GM12878 (cell line): ENCODE measurements at regions not wholly inside any gene's neighbourhood (a gene's known extent, or its start where the extent isn't known, plus 50 kb on each side); places are given as distances from the start of the nearest gene placed in this dataset.

ENCODE experiments used
- BACH1 ChIP-seq: fragments of 450-650 bp; IDR thresholded peaks from 2 replicates; pipeline ENCODE4 v1.6.1; 2017; ENCODE audit warnings: mild to moderate bottlenecking, borderline replicate concordance
- CBX3 ChIP-seq: fragments of 200-600 bp; sonication (generic); IDR thresholded peaks from 2 replicates; pipeline ENCODE4 v1.6.1; 2016; ENCODE audit warnings: low read depth, borderline replicate concordance
- CEBPB ChIP-seq, 2 experiments: fragments of 150-350 bp in 1 of 2; IDR thresholded peaks; 2 replicates each; pipeline ENCODE4 v1.6.1; 2012 to 2014; ENCODE audit warnings: low read depth in 2 of 2, low read length in 2 of 2, borderline replicate concordance in 1 of 2, inconsistent platforms in 1 of 2
- CHD1 ChIP-seq: IDR thresholded peaks from 2 replicates; pipeline ENCODE4 v1.6.1; 2012; ENCODE audit warnings: low read depth, low read length, improper control_type of control experiment
- EP300 ChIP-seq, 2 experiments: fragments of 150-350 bp in 1 of 2; IDR thresholded peaks; 2 replicates each; pipeline ENCODE4 v1.6.1; 2011 to 2012; ENCODE audit warnings: low read depth in 2 of 2, low read length in 2 of 2, borderline replicate concordance in 1 of 2, improper control_type of control experiment in 1 of 2, inconsistent platforms in 1 of 2; ENCODE audit not compliant: control insufficient read depth in 1 of 2
- JUNB ChIP-seq: IDR thresholded peaks from 2 replicates; pipeline ENCODE4 v1.6.1; 2016; ENCODE audit warnings: antibody characterized with exemption, mild to moderate bottlenecking
- MYB ChIP-seq: fragments of 150-350 bp; IDR thresholded peaks from 2 replicates; pipeline ENCODE4 v1.6.1; 2014; ENCODE audit warnings: mild to moderate bottlenecking, low read depth, low read length, borderline replicate concordance
- TCF7 ChIP-seq: IDR thresholded peaks from 2 replicates; pipeline ENCODE4 v1.6.1; 2014; ENCODE audit warnings: antibody characterized with exemption, borderline replicate concordance
- TF ChIP-seq, protein P1 (sequence below): fragments of 450-650 bp; IDR thresholded peaks from 2 replicates; pipeline ENCODE4 v1.6.1; 2017; ENCODE audit warnings: mild to moderate bottlenecking, moderate library complexity
- TF ChIP-seq, protein P2 (sequence below): fragments of 450-650 bp; IDR thresholded peaks from 2 replicates; pipeline ENCODE4 v1.6.1; 2017; ENCODE audit warnings: antibody characterized with exemption, mild to moderate bottlenecking, moderate library complexity
- TF ChIP-seq, protein P3 (sequence below): fragments of 450-650 bp; formaldehyde crosslinking; IDR thresholded peaks from 2 replicates; pipeline ENCODE4 v1.4.0; 2020; ENCODE audit warnings: mild to moderate bottlenecking, moderate library complexity

DNA sequence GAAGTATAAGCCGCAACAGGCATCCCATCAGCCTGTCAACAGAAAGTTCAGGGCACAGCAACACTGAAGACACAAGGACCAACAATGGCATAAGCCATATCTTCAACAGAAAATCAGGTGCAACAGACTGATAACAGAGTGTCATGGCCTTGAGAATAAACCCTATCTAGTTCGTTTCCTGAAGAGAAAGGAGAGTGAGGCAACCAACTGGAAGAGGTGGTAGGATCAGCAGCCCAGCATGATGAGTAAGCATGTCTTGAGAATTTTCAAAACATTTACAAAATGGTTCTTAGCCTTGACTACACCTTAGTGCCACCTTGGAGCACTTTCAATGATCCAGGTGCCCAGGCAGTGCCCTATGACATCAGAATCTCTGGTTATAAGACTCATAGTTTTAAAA lies 290.2 kb upstream of the SEMA3C start (continued):
- TF ChIP-seq, protein P1, sequence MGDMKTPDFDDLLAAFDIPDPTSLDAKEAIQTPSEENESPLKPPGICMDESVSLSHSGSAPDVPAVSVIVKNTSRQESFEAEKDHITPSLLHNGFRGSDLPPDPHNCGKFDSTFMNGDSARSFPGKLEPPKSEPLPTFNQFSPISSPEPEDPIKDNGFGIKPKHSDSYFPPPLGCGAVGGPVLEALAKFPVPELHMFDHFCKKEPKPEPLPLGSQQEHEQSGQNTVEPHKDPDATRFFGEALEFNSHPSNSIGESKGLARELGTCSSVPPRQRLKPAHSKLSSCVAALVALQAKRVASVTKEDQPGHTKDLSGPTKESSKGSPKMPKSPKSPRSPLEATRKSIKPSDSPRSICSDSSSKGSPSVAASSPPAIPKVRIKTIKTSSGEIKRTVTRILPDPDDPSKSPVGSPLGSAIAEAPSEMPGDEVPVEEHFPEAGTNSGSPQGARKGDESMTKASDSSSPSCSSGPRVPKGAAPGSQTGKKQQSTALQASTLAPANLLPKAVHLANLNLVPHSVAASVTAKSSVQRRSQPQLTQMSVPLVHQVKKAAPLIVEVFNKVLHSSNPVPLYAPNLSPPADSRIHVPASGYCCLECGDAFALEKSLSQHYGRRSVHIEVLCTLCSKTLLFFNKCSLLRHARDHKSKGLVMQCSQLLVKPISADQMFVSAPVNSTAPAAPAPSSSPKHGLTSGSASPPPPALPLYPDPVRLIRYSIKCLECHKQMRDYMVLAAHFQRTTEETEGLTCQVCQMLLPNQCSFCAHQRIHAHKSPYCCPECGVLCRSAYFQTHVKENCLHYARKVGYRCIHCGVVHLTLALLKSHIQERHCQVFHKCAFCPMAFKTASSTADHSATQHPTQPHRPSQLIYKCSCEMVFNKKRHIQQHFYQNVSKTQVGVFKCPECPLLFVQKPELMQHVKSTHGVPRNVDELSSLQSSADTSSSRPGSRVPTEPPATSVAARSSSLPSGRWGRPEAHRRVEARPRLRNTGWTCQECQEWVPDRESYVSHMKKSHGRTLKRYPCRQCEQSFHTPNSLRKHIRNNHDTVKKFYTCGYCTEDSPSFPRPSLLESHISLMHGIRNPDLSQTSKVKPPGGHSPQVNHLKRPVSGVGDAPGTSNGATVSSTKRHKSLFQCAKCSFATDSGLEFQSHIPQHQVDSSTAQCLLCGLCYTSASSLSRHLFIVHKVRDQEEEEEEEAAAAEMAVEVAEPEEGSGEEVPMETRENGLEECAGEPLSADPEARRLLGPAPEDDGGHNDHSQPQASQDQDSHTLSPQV: no peak
- TF ChIP-seq, protein P2, sequence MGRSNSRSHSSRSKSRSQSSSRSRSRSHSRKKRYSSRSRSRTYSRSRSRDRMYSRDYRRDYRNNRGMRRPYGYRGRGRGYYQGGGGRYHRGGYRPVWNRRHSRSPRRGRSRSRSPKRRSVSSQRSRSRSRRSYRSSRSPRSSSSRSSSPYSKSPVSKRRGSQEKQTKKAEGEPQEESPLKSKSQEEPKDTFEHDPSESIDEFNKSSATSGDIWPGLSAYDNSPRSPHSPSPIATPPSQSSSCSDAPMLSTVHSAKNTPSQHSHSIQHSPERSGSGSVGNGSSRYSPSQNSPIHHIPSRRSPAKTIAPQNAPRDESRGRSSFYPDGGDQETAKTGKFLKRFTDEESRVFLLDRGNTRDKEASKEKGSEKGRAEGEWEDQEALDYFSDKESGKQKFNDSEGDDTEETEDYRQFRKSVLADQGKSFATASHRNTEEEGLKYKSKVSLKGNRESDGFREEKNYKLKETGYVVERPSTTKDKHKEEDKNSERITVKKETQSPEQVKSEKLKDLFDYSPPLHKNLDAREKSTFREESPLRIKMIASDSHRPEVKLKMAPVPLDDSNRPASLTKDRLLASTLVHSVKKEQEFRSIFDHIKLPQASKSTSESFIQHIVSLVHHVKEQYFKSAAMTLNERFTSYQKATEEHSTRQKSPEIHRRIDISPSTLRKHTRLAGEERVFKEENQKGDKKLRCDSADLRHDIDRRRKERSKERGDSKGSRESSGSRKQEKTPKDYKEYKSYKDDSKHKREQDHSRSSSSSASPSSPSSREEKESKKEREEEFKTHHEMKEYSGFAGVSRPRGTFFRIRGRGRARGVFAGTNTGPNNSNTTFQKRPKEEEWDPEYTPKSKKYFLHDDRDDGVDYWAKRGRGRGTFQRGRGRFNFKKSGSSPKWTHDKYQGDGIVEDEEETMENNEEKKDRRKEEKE: no peak
- TF ChIP-seq JUNB (no peak), CHD1 (no peak), TCF7 (no peak), CEBPB (IDR thresholded peaks at IDR 0.05; ENCODE audit: borderline replicate concordance in 1 of 2, low read depth in 2 of 2, low read length in 2 of 2) (no peak), CBX3 (no peak), BACH1 (no peak), MYB (no peak), EP300 (IDR thresholded peaks at IDR 0.05; ENCODE audit: borderline replicate concordance in 1 of 2, control insufficient read depth in 1 of 2, low read depth in 2 of 2, low read length in 2 of 2) (no peak)
- TF ChIP-seq, protein P3, sequence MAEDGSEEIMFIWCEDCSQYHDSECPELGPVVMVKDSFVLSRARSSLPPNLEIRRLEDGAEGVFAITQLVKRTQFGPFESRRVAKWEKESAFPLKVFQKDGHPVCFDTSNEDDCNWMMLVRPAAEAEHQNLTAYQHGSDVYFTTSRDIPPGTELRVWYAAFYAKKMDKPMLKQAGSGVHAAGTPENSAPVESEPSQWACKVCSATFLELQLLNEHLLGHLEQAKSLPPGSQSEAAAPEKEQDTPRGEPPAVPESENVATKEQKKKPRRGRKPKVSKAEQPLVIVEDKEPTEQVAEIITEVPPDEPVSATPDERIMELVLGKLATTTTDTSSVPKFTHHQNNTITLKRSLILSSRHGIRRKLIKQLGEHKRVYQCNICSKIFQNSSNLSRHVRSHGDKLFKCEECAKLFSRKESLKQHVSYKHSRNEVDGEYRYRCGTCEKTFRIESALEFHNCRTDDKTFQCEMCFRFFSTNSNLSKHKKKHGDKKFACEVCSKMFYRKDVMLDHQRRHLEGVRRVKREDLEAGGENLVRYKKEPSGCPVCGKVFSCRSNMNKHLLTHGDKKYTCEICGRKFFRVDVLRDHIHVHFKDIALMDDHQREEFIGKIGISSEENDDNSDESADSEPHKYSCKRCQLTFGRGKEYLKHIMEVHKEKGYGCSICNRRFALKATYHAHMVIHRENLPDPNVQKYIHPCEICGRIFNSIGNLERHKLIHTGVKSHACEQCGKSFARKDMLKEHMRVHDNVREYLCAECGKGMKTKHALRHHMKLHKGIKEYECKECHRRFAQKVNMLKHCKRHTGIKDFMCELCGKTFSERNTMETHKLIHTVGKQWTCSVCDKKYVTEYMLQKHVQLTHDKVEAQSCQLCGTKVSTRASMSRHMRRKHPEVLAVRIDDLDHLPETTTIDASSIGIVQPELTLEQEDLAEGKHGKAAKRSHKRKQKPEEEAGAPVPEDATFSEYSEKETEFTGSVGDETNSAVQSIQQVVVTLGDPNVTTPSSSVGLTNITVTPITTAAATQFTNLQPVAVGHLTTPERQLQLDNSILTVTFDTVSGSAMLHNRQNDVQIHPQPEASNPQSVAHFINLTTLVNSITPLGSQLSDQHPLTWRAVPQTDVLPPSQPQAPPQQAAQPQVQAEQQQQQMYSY (CRISPR knock-in tag): no peak
